ENCODE measurements at regions not wholly inside any gene's neighbourhood (a gene's known extent, or its start where the extent isn't known, plus 50 kb on each side); places are given as distances from the start of the nearest gene placed in this dataset.

GRCh38 chrX:4129626-4130025 lies 416.2 kb upstream of the PRKX start (continued):
- TF ChIP-seq TCF3 (IDR thresholded peaks at IDR 0.05; ENCODE audit: borderline replicate concordance, insufficient read depth, low read depth, low read length) (no peak), STAT1 (conservative IDR thresholded peaks at IDR 0.05) (no peak), GATAD2B (conservative IDR thresholded peaks at IDR 0.05; ENCODE audit: low read depth) (no peak)

GRCh38 chrX:4118666-4119530 lies 405.4 kb upstream of the PRKX start:
- no peak for DNase-seq (ENCODE audit: low read depth, low spot score)
- no peak overlapping the region for H2AFZ ChIP-seq (ENCODE audit: control insufficient read depth, low read depth, low read length)
- H3K9me3 ChIP-seq (replicated peaks; ENCODE audit: control insufficient read depth, insufficient read depth, low read length): no peaks in the 10 kb centered on the region
- FAIRE-seq: no peak
- no peak overlapping the region for H3K4me3 ChIP-seq
- H3K27ac ChIP-seq (ENCODE audit: control insufficient read depth, insufficient read depth): no peak overlapping the region
- POLR2A ChIA-PET: interaction anchor here (0.8 kb wide), 1 partner anchor 43 kb away, joined by 3 read pairs; no protein-coding TSS in a partner anchor
- intact Hi-C loops (cut with micrococcal nuclease; ENCODE audit: unreplicated experiment): no loop called here
- H3K4me1 ChIP-seq (ENCODE audit: control insufficient read depth, insufficient read depth, low read length): no peaks in the 10 kb centered on the region
- CTCF ChIA-PET: interaction anchor here (0.6 kb wide), 1 partner anchor 24 kb away, joined by 3 read pairs; no protein-coding TSS in a partner anchor
- no peak overlapping the region for H3K4me2 ChIP-seq (ENCODE audit: control insufficient read depth, insufficient read depth)
- H3K79me2 ChIP-seq (ENCODE audit: control insufficient read depth, insufficient read depth, low read length): no peaks in the 10 kb centered on the region
- no TSS peak for BruUV-seq (replicated peaks)
- H3K36me3 ChIP-seq (ENCODE audit: control insufficient read depth in 2 of 2, insufficient read depth in 2 of 2, low read length in 1 of 2): no peaks in the 10 kb centered on the region
- SMC1A ChIA-PET (ENCODE audit: uncharacterized antibody, unreplicated experiment): no interaction called here
- in situ Hi-C loops (cut with MboI): no loop called here
- RAD21 ChIA-PET (ENCODE audit: unreplicated experiment): no interaction called here
- no peaks in the 10 kb centered on the region for H4K20me1 ChIP-seq (ENCODE audit: control insufficient read depth, insufficient read depth)
- H3K9ac ChIP-seq (ENCODE audit: control insufficient read depth, insufficient read depth, low read length): no peak overlapping the region
- H3K27me3 ChIP-seq (replicated peaks in 1 of 2; ENCODE audit: control insufficient read depth in 2 of 2, insufficient read depth in 2 of 2, low read length in 1 of 2): no peaks in the 10 kb centered on the region
- no peak for ATAC-seq
- 32% methylated on average over 8 of the region's 8 CpGs for WGBS (ENCODE audit: insufficient coverage, insufficient replicate concordance, low lambda C conversion rate, missing lambda C conversion rate)
- no peak for TF ChIP-seq BACH1 (IDR thresholded peaks at IDR 0.05; ENCODE audit: borderline replicate concordance)
- no peak for TF ChIP-seq ZNF274 (IDR thresholded peaks at IDR 0.05; ENCODE audit: insufficient read depth, insufficient read length)
- TF ChIP-seq CBX5 (IDR thresholded peaks at IDR 0.05; ENCODE audit: low read depth): no peak
- TF ChIP-seq RUNX3 (IDR thresholded peaks at IDR 0.05; ENCODE audit: low read length): no peak
- no peak for TF ChIP-seq ZNF217 (IDR thresholded peaks at IDR 0.05)
- no peak for TF ChIP-seq BCL3 (IDR thresholded peaks at IDR 0.05; ENCODE audit: borderline replicate concordance, insufficient read depth, low read depth, low read length, poor library complexity, severe bottlenecking)
- no peak for TF ChIP-seq SUZ12 (IDR thresholded peaks at IDR 0.05; ENCODE audit: unreplicated experiment)
- no peak for TF ChIP-seq E2F4 (IDR thresholded peaks at IDR 0.05; ENCODE audit: low read depth, low read length)
- TF ChIP-seq TAF1 (IDR thresholded peaks at IDR 0.05; ENCODE audit: borderline replicate concordance, low read depth, low read length): no peak
- no peak for TF ChIP-seq SMARCA5 (IDR thresholded peaks at IDR 0.05)
- TF ChIP-seq CBX3 (IDR thresholded peaks at IDR 0.05; ENCODE audit: borderline replicate concordance, low read depth): no peak
- no peak for TF ChIP-seq CTCF (IDR thresholded peaks at IDR 0.05 in 2 of 3, conservative IDR thresholded peaks at IDR 0.05 in 1 of 3; ENCODE audit: control insufficient read depth in 2 of 3, extremely low read depth in 1 of 3, insufficient read depth in 1 of 3, low read depth in 3 of 3, low read length in 3 of 3)

Data from GM12878 (cell line).